Inferior parietal cortex (tissue), 1 donor: ENCODE measurements at regions not wholly inside any gene's neighbourhood (a gene's known extent, or its start where the extent isn't known, plus 50 kb on each side); places are given as distances from the start of the nearest gene placed in this dataset.

Experiments used
- DNase-seq: peaks from one replicate; pipeline ENCODE4 v3.0.0-alpha.2; 2016; ENCODE audit errors: extremely low spot score

DNA sequence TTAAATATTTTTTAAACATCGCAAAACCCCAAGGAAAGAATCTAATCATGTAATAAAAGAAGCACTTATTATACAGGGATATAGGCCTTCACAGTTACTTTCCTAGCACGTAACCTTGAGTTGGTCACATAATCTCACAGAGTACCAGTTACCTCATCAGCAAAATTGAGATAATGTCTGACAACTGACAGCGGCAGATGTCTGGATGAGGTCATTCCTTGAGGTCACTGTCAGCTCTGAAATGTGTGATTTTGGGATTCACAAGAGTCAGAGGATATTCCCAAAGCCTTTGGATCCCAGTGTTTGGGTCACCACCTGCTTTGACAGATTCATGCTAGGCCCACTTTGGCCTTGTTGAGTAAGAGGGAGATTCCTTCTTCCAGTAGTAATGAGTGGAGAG, 151.4 kb upstream of the SEMA6D start:
- no peak for DNase-seq

DNA sequence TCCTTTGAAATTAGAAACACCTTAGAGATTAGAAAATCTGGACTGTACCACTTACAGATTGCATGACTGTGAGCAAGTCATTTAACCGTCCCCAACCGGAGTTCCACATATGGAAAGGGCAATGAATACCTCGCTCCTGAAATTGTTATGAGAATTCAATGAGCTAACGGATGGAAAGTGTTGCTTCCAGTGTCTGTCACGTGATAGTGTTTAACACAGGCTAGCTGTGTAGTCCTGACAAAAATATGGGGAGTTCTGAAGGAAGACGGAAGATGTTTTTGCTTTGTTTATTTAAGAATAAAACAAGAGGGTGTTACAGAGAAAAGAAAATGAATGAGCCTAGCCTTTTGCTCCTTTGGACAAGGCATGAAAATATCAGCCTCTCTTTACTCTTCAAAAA, 150.7 kb upstream of the SEMA6D start:
- DNase-seq: no peak

DNA sequence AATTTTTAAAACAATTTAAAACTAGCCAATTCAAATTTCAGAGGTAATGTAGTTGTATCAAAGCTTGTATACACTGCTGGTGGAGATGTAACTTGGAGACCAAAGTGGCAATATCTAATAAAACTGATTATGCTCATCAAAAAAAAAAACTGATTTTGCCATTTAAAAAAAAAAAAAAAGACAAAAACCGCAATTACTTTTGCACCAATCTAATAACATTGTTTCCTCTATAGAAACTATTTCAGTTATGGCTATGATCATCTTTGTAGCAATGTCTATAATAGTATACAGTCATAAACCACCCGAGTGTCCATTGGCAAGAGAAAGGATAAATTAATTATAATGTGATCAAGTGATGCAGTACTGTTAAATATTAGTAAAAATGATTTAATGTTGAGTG, 149.3 kb upstream of the SEMA6D start:
- no peak for DNase-seq

DNA sequence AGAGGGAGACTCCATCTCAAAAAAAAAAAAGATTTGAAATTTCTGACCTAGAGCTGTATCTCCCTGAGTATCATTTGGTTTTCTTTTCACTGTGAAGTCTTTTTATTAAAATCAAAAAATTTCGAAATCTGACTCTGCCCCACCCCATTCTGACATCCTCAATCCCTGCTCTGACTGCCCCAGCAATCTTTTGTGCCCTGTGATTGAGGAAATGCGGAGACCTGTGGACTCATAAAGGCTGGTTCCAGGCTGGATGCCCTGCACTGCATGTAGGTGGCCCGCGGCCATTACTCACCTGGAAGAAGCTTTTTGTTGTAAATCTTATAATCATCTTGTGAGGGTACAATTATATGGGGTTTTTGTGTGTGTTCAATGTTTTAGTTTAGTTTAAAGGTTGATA, 147.3 kb upstream of the SEMA6D start:
- no peak for DNase-seq

DNA sequence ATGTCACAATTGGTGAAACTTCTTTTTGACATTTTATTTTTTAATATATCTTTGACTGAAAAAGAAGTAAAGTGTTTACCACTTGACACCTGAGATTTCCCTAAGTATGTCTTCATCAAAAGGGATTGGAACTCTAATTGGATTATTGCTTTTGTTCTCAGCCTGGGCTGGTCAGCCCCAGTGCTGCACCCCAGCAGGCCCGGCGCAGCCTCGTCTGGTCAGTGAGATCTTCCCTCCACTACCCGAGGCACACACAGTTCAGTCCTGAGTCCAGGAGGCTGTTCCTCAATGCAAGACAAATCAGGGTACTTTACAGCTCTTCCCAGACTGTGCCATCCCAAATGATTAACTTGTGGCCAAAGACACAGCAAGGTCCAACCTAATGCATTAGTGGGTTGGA, 146.9 kb upstream of the SEMA6D start:
- DNase-seq: no peak

DNA sequence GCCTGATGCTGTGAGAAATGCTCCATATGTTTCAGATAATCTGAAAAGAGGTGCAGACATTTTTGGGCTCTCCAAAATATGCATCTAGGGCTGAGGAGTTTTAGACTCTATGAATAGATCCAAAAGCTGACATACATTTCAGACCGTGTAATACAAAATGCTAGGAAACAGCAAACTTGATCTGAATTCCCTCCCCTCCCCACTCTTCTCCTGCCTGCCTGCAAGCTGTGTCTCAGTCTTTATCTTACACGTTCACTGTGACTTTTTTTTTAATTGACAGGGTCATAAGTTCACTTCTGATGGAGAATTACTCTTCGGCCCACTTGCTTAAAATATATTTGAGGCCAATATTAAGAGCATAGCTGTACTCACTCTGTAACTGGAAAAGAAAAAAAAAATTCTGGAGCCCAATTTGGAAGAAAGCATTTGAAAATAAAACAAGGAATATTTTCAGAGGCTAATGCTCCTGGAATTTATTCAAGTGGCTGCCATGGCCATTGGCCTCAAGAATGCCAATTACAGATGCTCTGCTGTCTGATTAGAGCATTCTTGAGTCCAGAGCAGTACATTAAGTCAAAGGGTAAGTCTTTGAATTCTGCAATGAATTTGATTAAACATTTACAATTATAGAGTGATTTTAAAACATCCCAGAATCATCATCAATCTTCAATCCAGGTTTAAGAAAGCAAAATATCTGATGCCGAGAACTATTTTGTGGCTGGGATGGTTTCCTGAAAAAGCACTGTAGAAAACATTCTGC, 146.2 kb upstream of the SEMA6D start:
- no peak for DNase-seq

DNA sequence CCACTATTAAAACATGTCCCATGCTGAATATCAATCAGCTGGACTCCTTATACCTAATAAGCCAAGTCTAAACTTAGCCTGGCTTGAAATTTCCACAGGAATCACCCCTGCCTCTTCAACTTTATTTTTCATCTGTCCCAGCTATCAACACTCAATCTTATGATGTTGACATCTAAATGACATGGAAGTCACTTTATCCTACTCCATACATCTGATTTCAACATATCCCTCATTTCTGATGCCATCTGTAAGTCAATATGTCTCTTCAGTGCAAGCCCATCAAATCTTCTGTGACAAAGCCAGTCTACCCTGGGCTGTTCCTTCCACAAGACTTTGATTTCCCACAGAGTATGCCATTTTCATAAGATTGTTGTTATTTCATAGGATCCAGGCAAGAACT, 143.6 kb upstream of the SEMA6D start:
- no peak for DNase-seq

DNA sequence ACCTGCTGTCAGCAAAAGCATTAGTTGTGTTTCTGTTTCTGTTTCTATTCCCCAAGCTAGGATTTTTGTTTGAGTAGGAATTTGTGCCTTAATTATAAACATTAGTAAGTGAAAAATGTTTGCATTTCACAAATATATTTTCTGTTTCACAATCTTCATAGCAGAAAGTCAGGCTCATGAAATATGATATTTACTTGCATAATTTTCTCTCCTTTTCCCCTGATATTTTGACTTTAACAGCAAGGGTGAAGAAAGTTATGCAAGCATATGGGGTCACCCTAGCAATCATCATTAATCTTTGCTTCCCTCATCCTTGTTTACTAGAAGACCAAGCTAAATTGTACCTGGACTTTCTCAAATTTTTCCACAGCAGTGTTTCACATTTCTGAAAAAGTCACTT, 140.3 kb upstream of the SEMA6D start:
- DNase-seq: no peak

DNA sequence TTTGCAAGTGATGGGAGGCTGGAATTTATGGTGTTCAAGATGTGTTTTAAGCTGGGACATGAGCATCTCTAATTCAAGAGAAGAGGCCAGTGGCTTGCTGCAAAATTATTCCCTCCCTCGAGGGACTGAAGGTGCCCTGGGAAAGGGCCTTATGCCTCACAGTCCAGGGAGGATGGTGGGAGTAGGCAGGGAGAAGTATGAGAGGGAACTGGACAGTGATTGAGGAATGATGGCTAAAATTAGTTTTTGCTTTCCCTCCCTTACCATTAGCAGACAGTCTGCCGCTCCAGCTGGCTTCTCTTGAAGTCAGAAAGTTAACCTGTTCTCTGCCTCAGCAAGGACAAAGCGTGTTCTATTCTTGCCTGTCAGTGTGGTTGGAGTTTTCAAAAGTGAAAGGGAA, 139.8 kb upstream of the SEMA6D start:
- no peak for DNase-seq

DNA sequence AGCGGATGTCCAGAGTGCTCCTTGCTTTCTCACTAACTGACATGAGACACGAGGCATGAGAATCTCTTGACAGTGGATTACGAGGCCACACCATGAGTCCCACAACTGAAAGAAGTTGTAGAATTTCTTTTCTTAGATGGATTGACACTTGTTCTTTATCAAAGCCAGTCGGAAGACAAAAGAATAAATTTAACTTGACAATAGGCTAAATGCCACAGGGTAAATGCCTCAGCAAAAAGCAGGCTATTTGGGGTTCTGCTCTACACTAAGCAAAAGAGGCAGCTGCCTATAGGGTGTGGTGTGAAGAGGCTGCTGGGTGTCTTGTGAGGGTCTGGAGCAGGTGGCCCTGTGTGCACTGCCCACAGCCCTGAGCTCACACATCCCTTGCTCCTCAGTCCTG, 135.1 kb upstream of the SEMA6D start:
- no peak for DNase-seq

DNA sequence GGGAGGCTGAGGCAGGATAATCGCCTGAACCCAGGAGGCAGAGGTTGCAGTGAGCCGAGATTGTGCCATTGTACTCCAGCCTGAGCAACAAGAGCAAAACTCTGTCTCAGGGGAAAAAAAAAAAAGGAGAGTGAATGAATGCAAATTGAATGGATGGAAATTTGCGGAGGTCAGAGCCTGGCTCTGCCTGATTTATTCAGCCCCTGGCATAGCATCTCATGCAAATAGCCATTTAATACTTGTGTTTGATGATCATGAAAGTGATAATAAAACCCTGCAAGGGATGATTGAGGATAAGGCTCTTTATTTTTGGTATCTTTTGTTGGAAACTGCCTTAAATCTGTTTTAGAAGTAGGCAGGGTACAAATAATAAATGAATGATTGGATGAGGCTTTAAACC, 133.0 kb upstream of the SEMA6D start:
- no peak for DNase-seq

DNA sequence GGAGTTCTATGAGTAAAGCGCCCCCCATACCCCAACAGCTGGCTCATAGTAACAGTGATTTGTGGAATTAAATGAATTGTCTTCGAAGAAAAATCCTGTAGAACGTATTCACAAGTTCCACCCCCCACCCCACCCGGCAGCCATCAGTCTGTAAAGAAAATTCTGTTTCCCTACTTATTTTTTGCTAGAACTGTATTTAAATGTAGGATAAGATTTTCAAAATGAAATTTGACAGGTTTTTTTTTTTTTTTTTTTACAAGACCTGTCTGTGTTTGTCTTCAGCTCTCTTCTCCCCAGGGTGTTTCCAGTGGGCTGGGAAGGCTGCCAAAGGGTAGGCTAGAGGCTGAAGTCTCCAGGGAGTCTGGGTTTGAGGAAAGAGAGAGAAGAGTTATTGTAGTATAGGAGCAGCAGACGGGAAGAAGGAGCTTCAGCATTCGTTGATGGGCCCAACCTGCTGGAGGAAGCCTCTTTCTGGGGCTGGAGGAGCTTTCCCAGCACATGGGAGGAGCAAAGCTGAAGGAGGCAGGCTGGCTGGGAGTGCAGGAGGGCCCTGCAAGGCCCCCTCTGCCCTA, 130.6 kb upstream of the SEMA6D start:
- DNase-seq: no peak

DNA sequence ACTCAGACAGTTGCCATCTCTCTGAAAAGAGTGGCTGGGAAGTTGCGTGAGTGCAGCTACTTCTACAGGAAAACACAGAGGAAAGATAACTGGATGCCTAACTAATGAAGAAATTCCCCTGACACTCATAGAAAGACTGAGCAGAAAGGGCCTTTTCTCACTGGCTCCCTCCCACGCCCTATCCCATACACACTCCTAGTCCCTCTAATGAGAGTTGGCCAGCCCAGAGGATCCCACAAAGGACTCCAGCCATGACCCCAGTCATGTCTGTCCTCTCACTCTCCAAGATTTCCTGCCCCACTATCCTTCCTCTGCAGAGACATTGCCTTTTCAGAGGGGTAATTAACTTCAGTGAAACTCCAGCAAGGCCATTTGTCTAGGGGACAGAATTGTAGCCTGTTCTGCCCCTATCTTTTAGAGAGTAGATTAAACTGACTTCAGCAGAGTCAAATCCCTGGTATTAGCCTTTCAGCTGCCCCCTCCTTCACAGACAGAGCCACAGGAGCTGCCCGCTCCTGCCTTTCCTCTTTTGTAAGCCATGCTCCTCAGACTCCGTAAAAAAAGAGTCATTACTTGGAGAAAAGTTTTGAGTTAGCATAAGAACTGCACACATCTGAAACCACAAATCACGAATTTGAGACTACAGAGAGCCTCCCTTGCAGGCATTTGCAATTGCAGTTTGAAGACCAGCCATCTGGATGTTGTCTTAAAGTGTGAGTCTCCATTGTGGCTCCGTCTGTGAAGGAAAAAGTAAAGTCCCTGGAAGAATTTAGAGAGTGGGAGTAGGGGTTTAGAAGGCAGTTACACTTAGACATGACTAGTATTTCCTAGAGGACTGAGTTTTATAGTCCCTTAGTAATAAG, 129.1 kb upstream of the SEMA6D start:
- no peak for DNase-seq

DNA sequence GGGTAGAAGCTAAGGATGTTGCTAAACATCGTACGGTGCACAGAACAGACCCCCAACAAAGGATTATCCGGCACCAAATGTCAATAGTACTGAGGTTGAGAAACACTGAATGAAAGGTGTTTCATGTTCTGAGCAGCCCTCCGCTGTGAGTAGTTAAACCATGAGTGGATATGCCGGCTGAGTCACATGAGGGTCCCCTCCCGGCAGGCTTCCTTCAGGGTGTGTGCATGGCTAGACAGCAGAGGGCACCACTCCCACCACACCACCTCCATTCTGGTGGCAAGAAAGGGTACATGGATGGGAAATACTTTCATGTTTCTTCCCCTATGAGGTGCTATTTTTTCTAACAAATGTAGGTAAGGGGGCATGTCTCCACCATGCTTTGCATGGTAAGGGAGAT, 128.3 kb upstream of the SEMA6D start:
- DNase-seq: no peak

DNA sequence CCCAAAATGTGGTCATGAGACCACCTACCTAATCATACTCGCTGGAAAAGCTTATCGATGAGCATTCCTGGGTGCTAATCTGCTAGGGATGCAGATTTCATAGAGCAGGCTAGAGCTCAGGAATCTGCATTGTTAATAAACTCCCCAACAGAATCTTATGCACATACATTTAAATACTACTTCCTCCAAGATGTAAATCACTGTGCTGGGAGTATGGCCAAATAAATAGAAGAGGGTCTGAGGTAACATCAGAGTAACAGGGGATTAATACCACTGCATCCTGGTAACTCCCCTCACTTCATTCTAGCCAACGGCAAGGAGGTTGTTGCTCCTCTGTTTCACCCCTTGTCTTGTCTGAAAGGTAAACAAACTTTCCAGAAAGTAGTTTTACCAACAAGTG, 118.3 kb upstream of the SEMA6D start:
- no peak for DNase-seq

DNA sequence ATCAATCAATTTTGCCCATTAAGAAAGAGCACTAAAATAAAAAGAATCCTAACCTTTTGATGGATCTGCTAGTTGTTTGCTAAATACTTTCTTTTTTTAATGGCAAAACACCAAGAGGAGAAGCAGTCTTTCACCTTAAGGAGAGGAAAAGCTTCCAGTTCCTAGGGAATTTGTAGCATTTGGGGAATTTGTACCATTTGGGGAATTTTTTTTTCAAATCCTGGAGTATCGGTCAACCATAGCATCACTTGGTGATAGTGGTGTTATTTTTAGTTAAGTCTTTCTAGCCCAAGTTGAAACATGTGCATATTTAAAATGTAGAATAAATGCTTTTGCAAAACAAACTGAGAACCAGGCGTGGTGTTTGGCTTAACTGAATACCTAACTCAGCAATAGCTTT, 117.5 kb upstream of the SEMA6D start:
- no peak for DNase-seq

DNA sequence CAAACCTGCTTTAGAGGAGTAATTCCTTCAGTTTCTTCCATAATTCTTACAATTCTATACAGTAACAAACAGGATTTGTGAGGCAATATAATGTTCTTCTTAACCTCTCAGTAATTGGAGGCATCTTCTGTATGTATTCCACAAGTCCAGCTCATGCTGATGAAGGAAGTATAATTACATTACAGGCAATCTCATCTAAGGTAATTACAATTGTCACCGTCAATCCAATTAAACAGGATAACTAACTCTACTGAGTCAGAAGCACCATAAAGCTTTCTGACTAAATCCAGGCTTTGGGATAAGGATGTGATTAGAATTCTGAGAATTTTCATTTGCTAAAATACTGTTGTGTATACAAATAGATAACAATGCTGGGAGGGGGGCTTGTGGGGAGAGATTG, 115.2 kb upstream of the SEMA6D start:
- DNase-seq: no peak

DNA sequence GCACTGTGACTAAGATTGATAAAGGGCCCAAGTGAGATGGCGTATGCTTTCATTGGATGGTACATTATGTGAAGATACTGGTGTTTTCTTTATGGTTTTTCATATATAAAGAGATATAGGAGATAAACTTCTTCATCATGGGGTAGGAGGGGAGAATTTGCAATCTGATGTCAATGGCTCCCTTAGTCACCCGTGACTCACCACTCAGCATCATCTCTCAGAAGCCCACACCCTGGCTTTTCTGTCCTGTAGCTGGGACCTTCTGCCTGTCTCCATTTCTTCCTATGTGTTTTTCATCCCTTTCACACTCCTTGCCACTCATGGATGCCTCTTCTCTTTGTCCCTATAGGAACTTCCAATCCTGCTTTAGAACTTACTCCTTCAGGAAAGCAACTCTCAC, 114.3 kb upstream of the SEMA6D start:
- no peak for DNase-seq

DNA sequence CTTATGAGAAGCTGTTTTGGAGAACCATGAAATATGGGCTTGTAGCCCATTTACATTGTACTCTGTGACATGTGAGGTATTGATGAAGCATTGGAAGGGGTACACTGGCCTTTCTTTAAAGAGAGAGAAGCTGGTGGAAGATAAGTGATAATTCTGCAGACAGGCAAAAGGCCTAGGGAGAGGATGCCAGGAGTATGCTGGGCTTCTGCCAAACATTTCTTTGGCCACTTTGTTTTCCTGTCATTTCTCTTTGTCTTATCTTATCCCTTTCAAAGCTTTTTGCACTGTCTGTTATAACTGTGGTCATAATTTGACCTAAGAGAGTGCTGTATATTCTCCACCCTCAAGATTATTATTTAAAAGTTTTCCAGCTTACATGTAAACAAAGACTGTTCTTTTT, 109.6 kb upstream of the SEMA6D start:
- no peak for DNase-seq

DNA sequence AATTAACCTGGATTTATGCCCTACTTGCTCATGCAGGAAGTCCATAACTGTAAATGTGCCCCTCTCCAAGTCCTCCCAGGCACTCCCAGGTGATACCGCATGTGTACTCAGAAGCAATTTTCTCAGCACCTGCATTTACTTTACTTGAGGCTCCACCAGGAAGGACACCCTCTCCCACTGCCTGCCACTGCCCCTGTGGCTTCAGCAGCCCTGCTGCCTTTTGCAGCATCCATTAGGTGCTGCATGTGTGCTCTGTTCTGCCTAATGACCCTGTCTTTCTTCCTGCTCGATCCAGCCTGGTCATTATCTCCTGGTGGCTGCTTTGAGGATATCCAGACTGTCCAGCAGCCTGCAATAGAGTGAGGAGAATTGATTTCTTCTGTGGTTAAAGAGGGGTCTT, 107.6 kb upstream of the SEMA6D start:
- no peak for DNase-seq

DNA sequence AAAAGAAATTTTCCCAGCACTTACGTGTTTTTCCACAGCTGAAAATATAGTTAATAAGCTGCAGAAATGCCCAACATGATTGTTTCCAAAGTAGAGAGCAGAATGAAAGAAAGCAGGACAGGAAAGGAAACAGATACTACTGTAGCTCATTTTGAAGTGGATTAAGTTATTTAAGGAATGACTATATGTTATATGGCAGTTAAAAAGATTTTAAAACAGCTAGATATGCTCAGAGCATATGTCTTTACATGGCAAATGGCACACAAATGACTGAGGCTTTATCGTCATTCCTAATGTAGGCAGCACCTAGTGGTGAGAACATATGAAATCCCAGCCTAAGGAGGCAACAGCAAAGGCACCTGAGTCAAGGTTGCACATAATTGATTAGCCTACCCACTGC, 106.6 kb upstream of the SEMA6D start:
- DNase-seq: no peak

DNA sequence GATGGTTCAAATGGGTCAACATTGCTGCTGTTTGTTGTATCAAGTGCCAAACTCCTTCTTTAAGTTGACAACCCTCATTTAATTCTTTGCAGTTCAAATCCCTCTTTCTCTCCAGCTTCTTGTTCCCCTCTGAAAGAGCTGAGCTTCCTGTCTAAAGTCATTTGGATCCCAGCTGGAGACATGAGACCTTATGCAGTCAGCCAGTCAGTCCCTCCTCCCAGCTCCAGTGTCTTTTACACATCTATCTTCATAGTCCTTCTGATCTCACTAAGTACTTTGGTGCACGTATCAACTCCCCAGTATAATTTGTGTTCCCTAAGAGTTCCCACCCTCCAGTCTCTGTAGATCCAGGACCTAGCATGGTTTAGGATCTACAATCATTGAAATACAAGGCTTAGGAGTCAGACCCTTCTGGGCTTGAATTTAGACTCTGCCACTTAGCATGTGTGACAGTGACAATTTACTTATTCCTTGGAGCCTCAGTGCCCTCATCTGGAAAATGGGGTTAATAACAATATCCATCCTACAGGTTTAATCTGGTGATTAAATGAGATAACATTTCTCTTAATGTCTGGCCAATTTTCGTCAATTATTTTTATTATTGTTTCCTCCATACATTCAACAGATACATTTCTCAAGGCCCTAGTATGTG, 102.8 kb upstream of the SEMA6D start:
- no peak for DNase-seq

DNA sequence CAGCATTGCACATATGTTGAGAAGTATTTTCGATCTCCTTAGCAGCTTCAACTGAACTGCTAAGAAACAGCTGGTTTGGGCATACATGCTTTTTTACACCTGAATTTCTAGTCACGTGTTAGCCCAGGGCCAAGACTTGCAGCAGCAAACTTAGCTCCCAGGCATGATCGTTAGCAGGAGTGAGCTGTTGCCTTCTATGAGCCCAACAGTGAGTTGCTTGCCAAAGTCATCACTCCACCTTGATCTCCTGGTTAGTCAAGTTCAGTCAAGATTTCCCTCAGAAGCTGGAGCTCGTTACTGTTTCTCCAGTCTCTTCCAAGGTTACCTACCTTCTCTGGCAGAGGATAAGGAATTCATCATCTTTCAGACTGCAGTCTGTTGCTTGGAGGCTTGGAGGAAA, 100.4 kb upstream of the SEMA6D start:
- DNase-seq: no peak
